ENCODE measurements at regions not wholly inside any gene's neighbourhood (a gene's known extent, or its start where the extent isn't known, plus 50 kb on each side); places are given as distances from the start of the nearest gene placed in this dataset.

DNA sequence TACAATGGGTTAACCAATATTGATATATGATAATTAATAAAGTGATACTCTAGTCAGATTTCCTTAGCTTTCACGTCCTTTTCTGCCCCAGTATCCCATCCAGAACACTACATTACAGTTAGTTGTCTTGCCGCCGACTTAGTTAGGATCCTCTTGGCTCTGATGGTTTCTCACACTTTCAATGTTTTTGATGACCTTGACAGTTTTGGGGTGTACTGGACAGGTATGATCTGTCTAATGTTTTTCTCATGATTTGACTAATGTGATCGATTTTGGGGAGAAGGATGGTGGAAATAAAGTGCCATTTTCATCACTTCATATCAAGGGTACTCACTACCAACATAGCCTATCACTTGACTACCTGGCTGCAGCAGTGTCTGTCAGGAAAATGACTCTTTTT lies 245.0 kb upstream of the TMC3 start:
- in situ Hi-C loops (cut with HindIII; ENCODE audit: low pct_unique_long_range_greater_than_20kb, low sequenced_read_pairs) = no loop called here
- DNase-seq (ENCODE audit: low read depth) = no peak

DNA sequence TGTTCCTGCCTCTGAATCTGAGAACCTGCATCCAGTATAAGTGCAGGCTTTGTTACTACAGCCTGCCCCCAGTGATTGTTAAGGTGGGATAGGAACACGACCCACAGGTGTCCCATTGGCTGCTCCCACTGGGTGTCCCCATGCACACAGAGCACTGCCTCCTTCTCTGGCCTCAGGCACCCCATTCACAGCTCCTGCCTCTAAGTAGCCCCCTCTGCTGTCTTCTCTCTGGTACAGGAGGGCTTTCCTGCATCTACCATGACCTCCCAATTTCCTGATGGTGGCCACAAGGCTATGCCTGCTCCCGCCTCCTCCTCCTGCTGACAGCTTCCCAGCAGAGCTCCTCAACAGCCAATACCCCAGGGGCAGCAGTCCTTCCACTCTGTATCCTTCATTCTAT lies 238.6 kb upstream of the TMC3 start:
- in situ Hi-C loops (cut with HindIII; ENCODE audit: low pct_unique_long_range_greater_than_20kb, low sequenced_read_pairs) = no loop called here
- no peak for DNase-seq (ENCODE audit: low read depth)

DNA sequence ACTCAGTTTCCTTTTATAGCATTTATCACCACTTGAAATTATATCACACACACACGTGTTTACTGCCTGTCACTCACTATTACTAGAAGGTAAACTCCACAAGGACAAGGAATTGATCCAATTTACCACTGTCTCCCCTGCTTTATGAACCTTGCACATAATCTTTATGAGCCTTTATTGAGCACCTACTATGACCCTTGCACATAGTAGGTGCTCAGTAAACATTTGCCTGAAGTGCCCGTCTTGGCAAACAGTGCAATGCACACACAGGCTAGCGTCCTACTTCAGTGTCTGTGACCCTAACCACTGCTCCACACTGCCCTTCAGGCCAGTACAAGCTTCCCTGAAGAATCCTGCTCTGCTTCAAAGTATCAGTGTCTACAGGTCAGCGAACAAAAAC lies 237.7 kb upstream of the TMC3 start:
- DNase-seq (ENCODE audit: low read depth) = no peak
- in situ Hi-C loops (cut with HindIII; ENCODE audit: low pct_unique_long_range_greater_than_20kb, low sequenced_read_pairs) = no loop called here

DNA sequence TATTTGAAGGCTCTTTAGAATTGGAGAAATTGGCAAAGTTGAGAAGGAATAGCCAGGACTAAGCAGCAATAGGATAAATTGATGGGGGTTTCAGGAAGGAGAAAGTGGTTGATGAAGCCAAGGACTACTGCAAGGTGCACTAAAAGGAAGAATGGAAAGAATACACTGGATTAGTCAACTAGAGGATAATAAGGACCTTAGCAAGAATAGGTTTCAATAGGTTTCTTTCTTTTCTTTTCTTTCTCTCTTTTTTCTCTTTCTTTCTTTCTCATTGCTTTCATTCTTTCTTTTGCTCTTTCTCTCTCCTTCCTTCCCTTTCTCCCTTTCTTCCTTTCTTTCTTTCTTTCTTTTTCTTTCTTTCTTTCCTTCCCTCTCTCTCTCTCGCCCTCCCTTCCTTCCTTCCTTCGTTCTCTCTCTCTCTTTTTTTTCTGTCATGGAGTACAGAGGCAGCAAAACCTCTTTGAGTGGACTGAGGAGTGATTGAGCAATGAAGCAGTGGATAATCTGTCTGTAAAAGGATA lies 234.4 kb upstream of the TMC3 start:
- in situ Hi-C loops (cut with HindIII; ENCODE audit: low pct_unique_long_range_greater_than_20kb, low sequenced_read_pairs) = no loop called here
- no peak for DNase-seq (ENCODE audit: low read depth)

DNA sequence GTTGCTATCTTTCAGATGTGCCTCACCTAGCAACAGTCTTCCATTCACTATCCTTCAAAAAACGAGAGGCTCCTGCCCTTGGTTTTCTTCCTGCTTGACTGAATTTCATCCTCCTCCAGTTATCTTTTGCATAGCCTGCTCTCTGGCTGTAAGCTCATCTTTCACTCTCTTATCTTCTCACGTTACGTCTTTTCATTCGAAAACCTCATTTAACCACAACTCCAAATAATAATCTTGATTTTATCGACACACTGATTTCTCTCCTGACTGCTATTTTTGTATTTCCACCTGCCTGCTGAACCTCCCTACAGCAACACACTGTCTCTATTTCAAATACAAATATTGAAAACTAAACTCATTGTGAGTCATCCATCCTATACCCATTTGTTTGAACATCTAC lies 230.7 kb upstream of the TMC3 start:
- in situ Hi-C loops (cut with HindIII; ENCODE audit: low pct_unique_long_range_greater_than_20kb, low sequenced_read_pairs) = no loop called here
- DNase-seq (ENCODE audit: low read depth) = no peak

DNA sequence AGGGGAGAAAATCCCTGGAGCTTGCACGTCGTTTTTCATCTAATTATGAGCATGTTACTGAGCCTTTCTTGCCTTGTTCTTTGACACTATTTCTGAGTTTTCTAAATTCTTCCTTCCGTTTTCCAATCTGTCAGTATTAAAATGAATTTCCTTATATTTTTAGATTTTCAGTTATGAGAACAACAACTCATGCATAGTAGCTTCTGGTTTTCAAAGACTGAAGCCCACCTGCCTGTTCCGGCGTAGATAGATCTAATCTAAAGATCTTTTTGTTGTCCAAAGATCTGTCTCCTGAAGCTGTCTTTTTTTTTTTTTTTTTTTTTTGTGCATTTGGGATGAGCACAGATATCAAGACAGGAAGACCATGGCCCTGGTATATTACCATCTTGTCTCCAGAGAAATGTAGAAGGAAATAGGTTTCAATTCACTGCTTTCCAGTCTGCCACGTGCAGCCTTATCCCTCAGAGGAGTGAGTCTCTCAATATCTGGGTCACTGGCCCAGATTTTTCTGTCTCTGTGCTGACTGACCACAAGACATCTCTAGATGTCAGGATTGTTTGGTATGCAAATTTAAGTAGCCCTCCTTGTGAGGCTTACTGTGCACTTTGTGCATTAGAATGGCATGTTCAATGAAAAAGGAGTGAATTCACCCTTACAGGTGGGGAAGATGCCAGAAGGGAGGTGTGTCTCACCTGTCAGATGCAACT lies 222.3 kb upstream of the TMC3 start:
- in situ Hi-C loops (cut with HindIII; ENCODE audit: low pct_unique_long_range_greater_than_20kb, low sequenced_read_pairs) = no loop called here
- no peak for DNase-seq (ENCODE audit: low read depth)

DNA sequence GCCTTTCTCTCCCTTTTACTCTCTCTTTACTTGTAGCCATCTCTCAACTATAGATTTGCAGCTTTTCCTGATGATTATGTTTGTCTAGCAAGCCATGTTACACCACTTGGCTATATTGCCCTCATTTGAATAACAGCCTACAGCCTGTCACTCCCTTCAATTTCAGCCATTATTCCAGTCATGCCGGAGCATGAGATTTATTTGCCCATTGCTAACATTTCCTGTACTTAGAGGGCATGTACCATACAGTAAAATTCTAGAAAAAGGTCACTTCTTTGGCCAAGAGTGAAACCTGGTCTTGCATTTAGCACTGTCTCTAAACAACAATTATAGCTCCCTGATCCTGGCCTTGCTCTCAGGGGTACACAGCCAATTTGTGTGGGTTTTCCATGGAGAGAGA lies 221.7 kb upstream of the TMC3 start:
- no peak for DNase-seq (ENCODE audit: low read depth)
- in situ Hi-C loops (cut with HindIII; ENCODE audit: low pct_unique_long_range_greater_than_20kb, low sequenced_read_pairs) = no loop called here

DNA sequence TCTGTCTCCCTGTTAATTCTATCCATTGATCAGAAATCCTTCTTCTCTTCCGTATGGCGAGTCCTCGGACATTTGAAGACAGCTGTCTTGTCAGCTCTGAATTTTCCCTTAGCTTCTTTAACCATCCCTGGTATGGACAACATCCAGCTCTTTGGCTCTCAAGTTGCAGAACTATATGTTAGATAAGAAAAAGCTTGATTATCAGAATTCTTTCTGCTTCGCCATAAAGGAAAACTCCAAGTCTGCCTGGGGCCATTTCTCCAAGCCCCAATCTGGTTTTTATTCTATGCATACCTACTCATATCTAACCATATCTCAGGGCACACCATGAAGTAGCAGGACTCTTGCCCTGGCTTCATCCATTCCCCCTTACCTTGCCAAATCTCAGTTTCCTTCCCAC lies 215.7 kb upstream of the TMC3 start:
- in situ Hi-C loops (cut with HindIII; ENCODE audit: low pct_unique_long_range_greater_than_20kb, low sequenced_read_pairs) = no loop called here
- DNase-seq (ENCODE audit: low read depth) = no peak

DNA sequence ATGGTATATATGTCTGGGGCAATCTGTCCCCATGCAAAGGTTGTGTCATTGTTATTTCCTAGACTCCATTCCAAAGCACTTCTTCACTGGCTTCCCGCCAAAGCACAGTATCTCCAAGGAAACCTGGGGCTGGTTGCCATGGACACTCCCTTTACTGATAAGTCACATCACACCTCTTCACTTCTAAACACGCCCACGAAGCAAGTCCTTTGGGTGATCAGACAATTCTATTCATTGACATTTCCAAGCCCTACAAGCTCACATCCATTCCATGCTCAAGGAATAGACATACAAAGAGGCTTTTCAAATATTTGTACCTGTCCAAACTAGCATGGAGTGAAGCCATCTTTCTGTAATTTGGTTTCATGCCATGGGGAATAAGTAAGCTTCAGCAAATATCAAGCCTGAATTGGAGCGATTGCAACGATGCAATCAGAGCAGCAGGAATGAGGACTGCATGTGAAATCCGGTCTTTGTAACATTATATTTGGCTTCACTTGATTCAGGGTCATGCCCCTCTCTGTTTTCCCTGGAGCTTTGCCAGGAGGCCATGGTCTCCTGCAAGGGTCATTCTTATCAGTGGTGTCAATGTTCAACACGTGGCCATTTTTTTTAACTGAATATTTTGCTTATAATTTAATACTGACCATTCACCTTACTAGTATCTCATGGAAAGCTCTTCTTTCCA lies 201.6 kb upstream of the TMC3 start:
- no peak for DNase-seq (ENCODE audit: low read depth)
- in situ Hi-C loops (cut with HindIII; ENCODE audit: low pct_unique_long_range_greater_than_20kb, low sequenced_read_pairs) = no loop called here

DNA sequence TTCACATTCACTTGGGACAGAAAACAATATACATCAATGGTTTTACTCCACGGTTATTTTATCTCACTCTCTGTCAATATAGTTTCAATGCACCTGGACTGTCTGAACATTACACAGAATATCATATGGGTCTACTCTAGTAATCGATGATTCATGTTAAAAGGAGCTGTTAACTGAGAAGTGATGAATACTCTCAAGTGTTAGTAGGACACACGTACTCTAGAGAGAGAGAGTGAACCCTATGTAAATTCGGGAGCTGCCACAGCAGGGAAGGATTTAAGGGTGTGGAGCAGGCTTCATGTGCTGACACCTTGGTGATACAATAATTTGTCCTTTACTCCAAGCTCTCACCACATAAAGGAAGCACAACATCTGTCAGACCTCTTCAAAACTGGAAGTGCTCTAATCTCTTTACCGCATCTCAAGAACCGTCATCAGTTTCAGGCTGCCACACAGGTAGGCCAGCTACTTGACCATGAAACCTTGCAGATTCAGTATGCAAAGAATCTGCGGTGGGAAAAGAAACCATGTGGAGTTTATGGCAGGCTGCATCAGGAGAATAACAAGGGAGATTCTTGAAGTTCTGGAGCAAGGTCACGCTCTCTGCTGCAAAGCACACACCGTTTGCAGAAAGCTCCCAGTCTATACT lies 199.2 kb upstream of the TMC3 start:
- no peak for DNase-seq (ENCODE audit: low read depth)
- in situ Hi-C loops (cut with HindIII; ENCODE audit: low pct_unique_long_range_greater_than_20kb, low sequenced_read_pairs) = no loop called here

DNA sequence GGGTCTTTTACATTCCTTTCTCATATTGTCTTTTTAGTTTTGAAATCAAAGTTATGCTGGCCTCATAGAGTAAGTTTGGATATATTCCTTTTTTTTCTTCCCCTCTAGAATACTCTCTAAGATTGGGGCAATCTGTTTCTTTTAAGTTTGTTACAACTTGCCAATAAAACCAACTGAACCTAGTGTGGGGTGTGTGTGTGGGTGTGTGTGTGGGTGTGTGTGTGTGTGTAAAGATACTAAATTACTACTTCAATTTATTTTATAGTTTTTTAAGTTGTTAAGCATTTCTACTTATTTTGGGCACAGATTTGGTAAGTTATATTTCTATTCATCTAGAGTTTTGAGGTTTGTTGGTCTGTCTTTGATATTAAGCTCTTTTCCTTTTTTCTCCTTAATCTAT lies 198.2 kb upstream of the TMC3 start:
- no peak for DNase-seq (ENCODE audit: low read depth)
- in situ Hi-C loops (cut with HindIII; ENCODE audit: low pct_unique_long_range_greater_than_20kb, low sequenced_read_pairs) = no loop called here

DNA sequence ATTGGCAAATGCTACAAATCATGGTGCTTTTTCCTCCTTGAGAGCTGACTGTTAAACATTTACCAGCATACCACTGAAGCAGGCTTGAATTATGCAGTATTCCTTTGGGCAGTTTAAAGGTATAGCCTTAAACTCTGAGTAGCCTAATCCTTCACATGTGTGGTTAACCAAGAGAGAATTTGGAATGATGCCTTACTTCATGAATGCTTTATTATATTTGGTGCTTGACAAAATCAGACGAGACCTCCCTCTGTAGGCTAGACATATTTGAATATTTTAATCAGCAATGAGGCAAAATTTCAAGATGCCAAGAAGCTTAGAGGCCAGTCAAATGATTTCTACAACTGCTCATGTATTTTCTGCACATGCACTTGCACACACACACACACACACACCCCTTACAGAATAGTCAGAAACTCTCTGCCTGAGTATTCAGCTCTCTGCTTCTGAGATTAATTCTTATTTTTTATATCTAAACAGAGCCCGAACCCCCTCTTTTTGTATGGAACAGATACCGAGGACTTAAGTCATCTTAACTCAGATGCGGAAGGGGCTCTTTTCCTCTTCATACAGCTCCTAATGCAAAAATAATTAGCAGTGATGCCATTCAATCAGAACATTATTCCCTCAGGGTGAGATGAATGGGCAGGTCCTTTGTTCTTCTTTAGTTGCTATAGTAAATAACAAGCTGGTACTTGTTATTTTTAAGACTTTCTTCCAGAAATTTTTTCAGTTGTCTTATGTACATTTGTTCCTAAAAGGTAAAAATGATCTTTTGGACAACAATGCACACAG lies 195.5 kb upstream of the TMC3 start:
- no peak for DNase-seq (ENCODE audit: low read depth)
- in situ Hi-C loops (cut with HindIII; ENCODE audit: low pct_unique_long_range_greater_than_20kb, low sequenced_read_pairs) = no loop called here

DNA sequence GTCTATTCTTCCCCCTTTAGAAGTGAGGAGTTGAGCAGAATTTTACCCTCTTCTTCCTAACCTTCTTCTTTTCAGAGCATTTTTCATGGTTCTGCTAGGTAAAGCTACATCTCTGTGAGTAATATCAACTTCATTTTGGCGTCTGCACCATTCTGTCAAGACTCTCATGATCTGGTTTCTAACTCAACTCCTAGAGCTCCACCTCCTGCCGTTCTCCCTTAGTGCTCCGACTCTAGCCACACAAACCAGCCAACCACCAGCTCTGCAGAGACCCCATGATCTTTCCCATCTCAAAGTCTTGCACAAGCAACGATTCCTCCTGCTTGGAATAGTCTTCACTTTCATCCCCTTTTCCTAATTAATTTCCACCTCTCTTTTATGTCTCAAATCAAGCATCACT lies 193.9 kb upstream of the TMC3 start:
- in situ Hi-C loops (cut with HindIII; ENCODE audit: low pct_unique_long_range_greater_than_20kb, low sequenced_read_pairs) = no loop called here
- DNase-seq (ENCODE audit: low read depth) = no peak

DNA sequence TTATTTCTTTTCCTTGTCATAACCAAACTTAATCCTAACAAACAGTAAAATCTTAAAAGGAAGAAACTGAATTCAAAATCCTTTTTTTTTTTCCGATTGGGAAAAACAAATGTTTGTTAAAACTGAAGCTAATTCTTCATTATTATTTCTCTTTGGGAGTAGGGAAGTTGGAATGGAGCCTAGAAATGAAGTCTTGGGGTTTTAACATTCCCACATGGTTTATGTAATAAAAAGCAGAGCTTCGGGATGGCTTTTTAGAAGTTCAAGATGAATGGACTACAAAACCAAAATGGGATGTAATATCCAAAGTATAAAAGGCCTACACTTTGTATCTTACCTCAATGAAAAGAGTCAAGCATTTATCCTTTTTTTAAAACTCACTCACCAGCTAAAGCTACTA lies 189.0 kb upstream of the TMC3 start:
- in situ Hi-C loops (cut with HindIII; ENCODE audit: low pct_unique_long_range_greater_than_20kb, low sequenced_read_pairs) = no loop called here
- DNase-seq (ENCODE audit: low read depth) = no peak

DNA sequence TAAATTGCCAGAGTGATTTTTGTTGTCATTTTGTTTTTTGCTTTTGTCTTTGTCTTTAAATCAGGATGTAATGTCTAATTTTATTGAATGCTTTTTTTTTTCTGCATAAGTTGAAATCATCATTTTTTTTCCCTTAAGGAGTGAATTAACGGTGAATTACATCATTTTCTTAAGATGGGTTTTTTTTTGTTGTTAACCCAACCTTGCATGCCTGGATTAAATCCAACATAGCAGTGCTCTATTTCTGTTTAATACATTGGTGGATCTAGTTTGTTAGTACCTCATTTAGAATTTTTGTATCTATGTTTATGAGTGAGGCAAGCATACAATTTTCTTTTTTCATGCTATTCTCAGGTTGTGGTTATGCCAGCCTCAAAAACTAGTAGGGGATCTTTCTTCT lies 186.4 kb upstream of the TMC3 start:
- no peak for DNase-seq (ENCODE audit: low read depth)
- in situ Hi-C loops (cut with HindIII; ENCODE audit: low pct_unique_long_range_greater_than_20kb, low sequenced_read_pairs) = no loop called here

DNA sequence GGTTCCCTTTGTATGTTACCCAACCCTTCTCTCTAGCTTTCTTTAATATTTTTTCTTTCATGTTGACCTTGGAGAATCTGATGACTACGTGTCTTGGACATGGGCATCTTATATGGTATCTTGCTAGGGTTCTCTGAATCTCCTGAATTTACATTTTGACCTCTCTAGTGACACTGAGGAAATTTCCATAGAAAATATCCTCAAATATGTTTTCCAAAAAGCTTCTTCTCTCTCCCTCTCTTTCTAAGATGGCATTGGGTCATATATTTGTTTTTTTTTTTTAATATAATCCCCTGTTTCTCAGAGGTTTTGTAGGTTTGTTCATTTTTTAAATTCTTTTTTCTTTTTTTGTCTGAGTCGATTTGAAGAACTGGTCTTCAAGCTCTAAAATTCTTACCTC lies 184.0 kb upstream of the TMC3 start:
- in situ Hi-C loops (cut with HindIII; ENCODE audit: low pct_unique_long_range_greater_than_20kb, low sequenced_read_pairs) = no loop called here
- no peak for DNase-seq (ENCODE audit: low read depth)

DNA sequence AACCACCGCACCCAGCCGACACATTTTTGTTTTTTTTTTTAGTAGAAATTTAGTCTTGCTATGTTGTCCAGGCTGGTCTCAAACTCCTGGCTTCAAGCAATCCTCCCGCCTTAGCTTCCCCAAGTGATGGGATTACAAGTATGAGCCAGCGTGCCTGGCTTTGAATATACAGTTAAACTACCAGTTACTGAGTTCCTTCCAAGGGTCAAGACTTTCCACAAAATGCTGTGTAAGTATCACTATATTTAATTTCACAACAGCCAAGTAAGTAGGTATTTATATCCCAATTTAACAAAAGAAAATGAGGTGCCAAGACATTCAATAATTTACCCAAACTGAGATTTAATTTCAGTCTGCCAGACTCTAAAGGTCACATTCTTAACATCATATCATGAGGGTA lies 181.3 kb upstream of the TMC3 start:
- in situ Hi-C loops (cut with HindIII; ENCODE audit: low pct_unique_long_range_greater_than_20kb, low sequenced_read_pairs) = no loop called here
- DNase-seq (ENCODE audit: low read depth) = no peak

DNA sequence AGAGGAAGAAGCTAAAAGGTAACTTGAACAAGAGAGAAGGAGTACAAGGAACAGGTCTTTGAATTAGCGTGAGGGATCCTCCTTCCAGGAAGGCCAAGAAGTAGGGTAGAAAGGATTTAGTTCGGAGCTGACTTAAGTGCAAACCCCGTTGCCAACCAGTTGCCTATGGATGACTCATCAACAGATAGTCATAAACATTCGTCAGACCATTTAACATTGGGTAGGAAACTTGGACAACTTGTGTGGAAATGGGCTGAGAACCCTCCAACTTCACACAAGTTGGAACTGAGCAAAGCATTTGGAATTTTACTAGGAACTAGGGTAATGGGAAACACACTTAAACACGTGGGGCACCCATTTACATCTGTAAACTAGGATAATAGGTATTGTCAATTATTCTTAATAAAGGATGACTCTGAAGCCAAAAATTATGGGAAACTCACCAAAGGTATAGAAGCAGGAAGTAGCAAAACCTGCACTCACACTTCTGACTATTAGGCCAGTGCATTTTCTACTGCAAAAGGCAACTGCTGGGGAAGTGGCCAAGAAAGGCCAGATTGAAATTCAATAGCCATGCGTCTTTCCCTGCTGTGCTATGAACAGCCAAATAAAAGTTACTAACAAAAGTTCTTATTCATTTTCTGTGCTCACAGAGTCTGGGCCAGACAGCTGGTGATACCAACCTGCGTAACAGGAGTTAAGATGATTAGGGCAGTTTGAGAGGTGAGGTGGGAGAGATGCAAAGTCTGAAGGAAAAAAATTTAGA lies 174.5 kb upstream of the TMC3 start:
- DNase-seq (ENCODE audit: low read depth) = no peak
- in situ Hi-C loops (cut with HindIII; ENCODE audit: low pct_unique_long_range_greater_than_20kb, low sequenced_read_pairs) = no loop called here
